ENCODE measurements at regions not wholly inside any gene's neighbourhood (a gene's known extent, or its start where the extent isn't known, plus 50 kb on each side); places are given as distances from the start of the nearest gene placed in this dataset.

DNA sequence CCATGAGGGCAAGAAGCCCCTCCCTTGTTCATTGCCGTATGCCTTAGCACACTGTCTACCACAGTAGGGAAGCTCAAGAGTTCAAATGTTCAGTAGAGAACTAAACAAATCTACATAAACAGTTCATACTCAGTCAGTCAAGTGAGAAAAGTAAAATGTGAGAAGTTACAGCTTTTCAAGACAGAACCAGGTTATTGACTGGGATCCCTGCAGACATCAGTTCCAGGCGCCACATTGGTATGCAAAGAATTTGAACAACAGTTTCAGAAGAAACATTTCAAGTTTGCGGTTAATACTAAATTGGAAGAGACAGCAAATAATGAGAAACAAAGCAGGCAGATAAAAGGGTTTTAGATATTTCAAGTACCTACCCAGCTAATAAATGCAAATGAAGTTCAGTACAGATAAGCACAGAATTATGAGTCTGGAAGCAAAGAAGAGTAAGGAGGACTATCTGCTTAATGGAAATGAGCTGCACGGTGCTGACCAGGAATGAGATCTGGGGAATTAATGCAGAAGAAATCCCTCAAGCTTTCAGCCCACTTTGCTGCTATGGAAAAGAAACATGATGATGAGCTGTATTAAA is 246.2 kb downstream of the HACE1 start:
- DNase-seq, result no peak

- DNase-seq, result no peak
Observed at GRCh38 chr6:104612541-104612940, 247.2 kb downstream of the HACE1 start.

DNA sequence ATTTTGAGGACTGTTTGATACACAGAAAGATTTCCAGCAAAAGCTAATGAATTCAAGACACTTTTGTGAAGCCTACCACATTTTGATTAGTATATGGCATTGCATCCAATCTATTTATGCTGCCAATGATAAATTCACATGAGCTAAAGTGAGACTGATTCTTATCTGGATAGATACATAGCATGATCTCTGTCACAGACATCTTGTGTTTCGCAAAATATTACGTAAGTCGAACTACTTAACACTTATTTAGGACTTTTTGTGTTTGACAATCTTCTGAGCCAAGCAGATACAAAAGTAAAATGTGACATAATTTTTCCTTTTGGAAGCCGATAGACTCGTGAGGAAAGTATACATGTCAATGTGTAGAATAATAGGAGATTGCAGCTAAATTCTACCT is 251.6 kb downstream of the HACE1 start:
- DNase-seq, result no peak

- no peak for DNase-seq
Observed at GRCh38 chr6:104607501-104607900, 252.2 kb downstream of the HACE1 start.

DNA sequence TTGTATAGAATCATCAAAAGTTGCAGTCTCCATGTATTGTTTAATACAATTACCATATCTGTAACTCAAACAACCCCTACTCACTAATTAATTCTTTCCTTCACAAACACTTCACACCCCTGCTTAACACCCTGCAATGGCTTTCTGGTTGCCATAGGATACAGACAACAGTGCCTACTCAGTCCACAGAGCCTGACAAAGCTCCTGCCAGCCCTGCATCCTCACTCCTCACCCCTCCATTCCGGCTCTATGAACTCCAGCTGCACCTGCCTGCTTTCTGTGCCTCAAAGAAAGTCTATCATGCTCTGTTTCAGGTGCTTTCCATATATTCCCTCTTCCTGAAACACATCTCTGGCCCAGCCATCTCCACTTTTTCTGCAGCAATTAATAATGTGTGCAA is 253.4 kb downstream of the HACE1 start:
- peak; percentile 73 to 74 for DNase-seq

DNA sequence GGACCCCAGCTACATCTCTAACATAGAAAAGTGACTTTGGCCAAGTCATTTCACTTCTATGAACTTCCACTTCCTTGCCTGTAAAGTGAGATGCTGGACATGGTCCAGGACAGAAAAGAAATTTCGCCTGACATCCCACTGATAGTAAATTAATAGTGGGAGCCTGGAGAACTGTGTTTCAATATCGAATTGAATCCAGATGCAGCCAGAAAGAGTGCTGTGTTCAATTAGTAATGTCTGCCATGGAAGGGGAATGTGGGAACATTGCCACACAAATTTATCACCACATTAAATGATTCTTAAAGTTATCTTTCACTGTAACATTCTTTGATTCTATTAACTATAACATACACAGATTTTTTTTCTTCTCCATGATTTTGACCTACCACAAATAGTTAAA is 255.0 kb downstream of the HACE1 start:
- no peak for DNase-seq

DNA sequence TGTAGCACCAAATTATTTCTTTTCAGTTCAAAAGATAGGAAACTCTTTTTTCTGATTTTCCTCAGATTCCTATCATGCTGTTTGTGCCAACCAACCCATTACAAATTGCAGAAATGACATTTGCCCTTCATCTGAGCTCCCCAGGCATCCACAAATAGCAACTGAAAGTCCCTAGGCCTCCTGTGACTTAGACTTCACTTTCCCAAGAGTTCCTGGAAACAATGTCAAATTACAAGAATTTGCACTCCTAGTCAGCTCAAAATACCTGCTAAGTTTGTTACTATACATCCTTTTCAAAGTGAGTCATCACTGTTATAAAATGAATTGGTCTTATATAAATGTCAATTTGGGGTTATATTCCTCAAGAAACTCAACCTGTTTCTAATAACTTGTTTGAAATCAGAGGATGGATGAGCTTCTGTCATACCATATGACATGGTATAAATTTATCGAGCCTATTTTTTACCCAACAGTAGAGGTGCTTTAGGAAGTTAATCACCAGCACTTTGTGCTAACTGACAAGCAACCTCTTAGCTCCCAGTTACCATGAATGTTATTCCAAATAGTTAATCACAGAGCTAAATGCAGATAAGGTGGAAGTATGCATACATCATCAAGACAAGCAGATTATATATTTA is 256.5 kb downstream of the HACE1 start:
- no peak for DNase-seq

DNA sequence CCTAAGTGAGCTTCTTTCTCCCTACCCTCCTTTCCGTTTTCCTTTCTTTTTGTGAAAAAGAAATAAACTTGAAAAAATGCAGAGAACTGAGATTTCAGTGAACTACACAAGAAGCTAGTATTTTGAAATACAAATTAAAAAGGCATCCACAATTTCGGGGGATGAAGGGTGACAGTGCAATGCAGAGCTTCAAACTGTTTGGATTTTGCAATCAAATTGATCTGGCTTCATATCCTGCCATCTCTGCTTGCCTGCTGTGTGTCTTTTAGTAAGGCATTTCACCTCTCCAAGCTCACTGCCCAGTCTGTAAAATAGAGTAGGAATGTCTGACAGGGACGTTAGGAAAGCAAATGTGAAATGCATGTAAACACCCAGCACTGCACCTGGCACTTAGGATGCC is 258.0 kb downstream of the HACE1 start:
- DNase-seq, result peak; percentile 2 to 4

GRCh38 chr6:104601131-104601651 is 258.5 kb downstream of the HACE1 start:
- no peak for DNase-seq

DNA sequence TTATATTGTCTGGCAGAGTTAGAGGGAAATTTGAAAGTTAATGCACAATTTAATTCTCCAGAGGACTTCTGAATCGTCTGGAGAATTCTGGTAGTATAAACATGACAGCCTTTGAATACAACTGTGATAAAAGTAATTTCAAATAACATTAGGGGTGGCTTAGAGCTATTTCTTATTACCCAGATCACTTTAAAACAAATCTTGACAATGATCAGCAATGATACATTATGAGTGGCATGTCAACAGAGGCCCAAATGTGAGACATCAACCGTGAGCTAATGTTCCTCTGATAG is 259.1 kb downstream of the HACE1 start:
- DNase-seq, result no peak

GRCh38 chr6:104599821-104600638 is 259.7 kb downstream of the HACE1 start:
- DNase-seq, result no peak

- DNase-seq, result no peak
Observed at GRCh38 chr6:104597541-104598050, 262.1 kb downstream of the HACE1 start.

DNA sequence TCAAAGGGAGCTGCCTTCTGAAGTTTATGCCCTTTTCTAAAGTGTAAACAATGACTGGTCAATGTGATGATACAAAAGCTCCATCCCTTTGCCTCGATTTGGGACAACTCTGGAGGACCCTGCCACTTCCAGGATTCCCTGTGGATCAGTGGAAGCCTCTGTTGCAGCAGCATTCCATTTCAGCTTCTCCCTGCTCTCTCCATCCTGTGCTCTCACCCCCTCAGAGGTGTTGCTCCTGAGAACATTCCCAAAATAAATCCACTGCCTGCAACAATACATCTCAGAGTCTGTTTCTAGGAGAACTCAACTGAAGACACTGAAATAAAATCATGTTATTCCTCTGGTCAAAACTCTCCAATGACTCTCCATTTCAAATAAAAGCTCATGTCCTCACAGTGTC is 263.6 kb downstream of the HACE1 start:
- no peak for DNase-seq

DNA sequence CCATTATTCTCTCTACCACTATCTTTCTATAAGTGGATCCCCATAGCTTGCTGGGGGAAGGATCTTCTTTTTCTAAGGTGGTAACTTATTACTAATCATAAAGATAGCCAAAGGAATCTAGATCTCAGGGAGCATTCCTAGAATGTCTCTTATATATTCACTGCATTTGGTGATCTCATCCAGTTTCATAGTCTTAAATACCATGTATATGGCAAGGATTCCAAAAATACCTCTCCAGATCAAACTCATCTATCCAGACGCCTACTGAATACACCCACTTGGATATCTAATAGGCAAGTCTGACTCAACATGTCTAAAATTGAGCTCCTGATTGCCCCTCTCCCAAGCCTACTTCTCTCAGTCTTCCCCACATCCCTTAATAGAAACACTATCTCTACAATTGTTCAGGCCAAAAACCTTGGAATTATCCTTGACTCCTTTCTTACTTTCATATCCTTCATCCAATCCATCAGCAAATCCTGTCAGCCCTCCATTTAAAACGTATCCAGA is 264.4 kb downstream of the HACE1 start:
- DNase-seq, result no peak

- no peak for DNase-seq
Observed at GRCh38 chr6:104591573-104592334, 268.0 kb downstream of the HACE1 start.

GRCh38 chr6:104589940-104590339 is 269.8 kb downstream of the HACE1 start:
- no peak for DNase-seq

GRCh38 chr6:104585646-104586045 is 274.1 kb downstream of the HACE1 start:
- DNase-seq, result no peak

- DNase-seq, result no peak
Observed at GRCh38 chr6:104580452-104580851, 279.3 kb downstream of the HACE1 start.

GRCh38 chr6:104579310-104579863 is 280.3 kb downstream of the HACE1 start:
- no peak for DNase-seq

GRCh38 chr6:104575536-104575935 is 284.2 kb downstream of the HACE1 start:
- DNase-seq, result no peak

DNA sequence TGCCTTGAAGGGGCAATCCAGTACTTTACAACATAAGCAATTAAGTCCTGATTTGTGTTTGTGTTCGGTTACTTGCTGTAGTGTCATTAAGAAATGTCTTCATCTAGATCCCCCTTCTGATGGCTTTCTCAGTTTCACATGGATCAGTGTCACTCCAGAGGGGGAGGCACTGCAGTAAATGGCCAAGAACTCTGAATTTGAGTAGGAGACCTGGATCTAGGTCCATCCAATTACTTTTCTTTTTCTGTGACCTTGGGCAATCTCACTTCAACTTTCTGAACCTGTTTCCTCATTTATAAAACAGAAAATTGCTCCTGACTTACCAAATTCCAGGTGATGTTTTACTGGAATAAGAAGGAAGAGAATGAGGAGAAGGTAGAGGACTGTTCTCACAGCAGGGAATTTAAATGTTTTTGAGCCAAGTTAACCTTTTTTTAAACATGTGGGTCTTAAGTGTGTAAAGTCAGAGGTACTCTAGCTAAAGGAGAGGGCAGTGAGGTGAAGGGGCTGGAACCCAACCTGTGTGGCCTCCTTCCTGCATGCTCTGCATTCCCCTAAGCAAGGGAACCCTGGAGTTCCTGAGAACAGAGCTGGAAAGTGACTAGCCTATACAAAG is 285.5 kb downstream of the HACE1 start:
- no peak for DNase-seq

DNA sequence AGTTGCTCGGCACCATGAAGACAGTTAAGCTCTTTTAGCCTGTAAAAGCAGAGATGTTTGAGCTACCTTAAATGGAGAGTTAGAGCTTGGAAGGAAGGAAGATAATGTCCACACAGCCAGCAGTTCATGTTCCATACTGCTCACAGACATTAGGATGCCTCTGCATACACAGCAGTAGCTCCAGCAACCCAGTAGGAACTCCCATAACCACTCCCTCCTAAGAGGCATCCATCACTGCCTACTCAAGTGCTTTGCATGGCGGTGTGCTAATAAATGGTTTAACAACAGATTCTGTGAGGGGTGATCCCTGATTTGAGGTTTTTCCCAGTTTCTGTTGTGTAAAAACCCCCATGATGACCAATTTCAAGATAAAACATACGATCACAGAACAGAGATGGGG is 286.4 kb downstream of the HACE1 start:
- no peak for DNase-seq

Measured in SHP77 (cell line).